MM.1S (cell line): ENCODE measurements at regions not wholly inside any gene's neighbourhood (a gene's known extent, or its start where the extent isn't known, plus 50 kb on each side); places are given as distances from the start of the nearest gene placed in this dataset.

Experiments used
- DNase-seq: peaks from one replicate; pipeline ENCODE4 v3.0.0-alpha.2; 2015
- H2AFZ ChIP-seq: fragments of 300-600 bp; sonication (generic); 2 replicates; pipeline ENCODE4 v1.6.0; 2016; ENCODE audit warnings: antibody characterized with exemption, low read length
- H3F3A ChIP-seq: fragments of 300-600 bp; sonication (generic); 2 replicates; pipeline ENCODE4 v1.6.1; 2016; ENCODE audit warnings: mild to moderate bottlenecking, antibody characterized with exemption, low read length, moderate library complexity, mixed read lengths; ENCODE audit not compliant: insufficient read depth
- H3K27ac ChIP-seq: fragments of 300-600 bp; sonication (generic); 2 replicates; pipeline ENCODE4 v1.5.1; 2016; ENCODE audit warnings: mild to moderate bottlenecking, low read length
- H3K27me3 ChIP-seq: fragments of 300-600 bp; sonication (generic); replicated peaks from 2 replicates; pipeline ENCODE4 v1.6.0; 2016; ENCODE audit warnings: low read length; ENCODE audit not compliant: insufficient read depth
- H3K36me3 ChIP-seq: fragments of 300-600 bp; sonication (generic); replicated peaks from 2 replicates; pipeline ENCODE4 v1.6.1; 2016; ENCODE audit warnings: mild to moderate bottlenecking, low read length, mixed read lengths; ENCODE audit not compliant: insufficient read depth
- H3K4me1 ChIP-seq: fragments of 300-600 bp; sonication (generic); 2 replicates; pipeline ENCODE4 v1.6.1; 2016; ENCODE audit warnings: low read length, mixed read lengths
- H3K4me2 ChIP-seq: fragments of 300-600 bp; sonication (generic); 2 replicates; pipeline ENCODE4 v1.6.0; 2016; ENCODE audit warnings: low read depth, low read length
- H3K4me3 ChIP-seq: fragments of 300-600 bp; sonication (generic); 2 replicates; pipeline ENCODE4 v1.5.1; 2016; ENCODE audit warnings: low read length, mixed read lengths
- H3K79me2 ChIP-seq: fragments of 300-600 bp; sonication (generic); 2 replicates; pipeline ENCODE4 v1.6.1; 2016; ENCODE audit warnings: mixed run types, low read length, mixed read lengths
- H3K9ac ChIP-seq: fragments of 300-600 bp; sonication (generic); 2 replicates; pipeline ENCODE4 v1.6.1; 2016; ENCODE audit warnings: low read length, mixed read lengths
- H3K9me2 ChIP-seq: fragments of 300-600 bp; sonication (generic); replicated peaks from 2 replicates; pipeline ENCODE4 v1.6.1; 2016; ENCODE audit warnings: mild to moderate bottlenecking, low read length, mixed read lengths; ENCODE audit not compliant: insufficient read depth
- H3K9me3 ChIP-seq: fragments of 300-600 bp; sonication (generic); replicated peaks from 2 replicates; pipeline ENCODE4 v1.6.1; 2016; ENCODE audit warnings: mild to moderate bottlenecking, low read length, mixed read lengths; ENCODE audit not compliant: insufficient read depth
- H4K20me1 ChIP-seq: fragments of 300-600 bp; sonication (generic); 2 replicates; pipeline ENCODE4 v1.6.1; 2016; ENCODE audit warnings: mild to moderate bottlenecking, low read length, moderate library complexity, mixed read lengths; ENCODE audit not compliant: insufficient read depth
- CTCF ChIP-seq: fragments of 300-600 bp; sonication (generic); IDR thresholded peaks from 2 replicates; pipeline ENCODE4 v1.5.1; 2016; ENCODE audit warnings: antibody characterized with exemption, low read length, mixed read lengths
- EZH2 ChIP-seq: fragments of 300-600 bp; sonication (generic); optimal IDR thresholded peaks from 2 replicates; pipeline ENCODE3; 2017; ENCODE audit warnings: low read depth, mild to moderate bottlenecking, antibody characterized with exemption, low read length, mixed read lengths
- EZH2phosphoT487 ChIP-seq: fragments of 300-600 bp; sonication (generic); IDR thresholded peaks from 2 replicates; pipeline ENCODE4 v1.6.1; 2018; ENCODE audit warnings: antibody characterized with exemption, low read length

GRCh38 chr9:108748776-108749175 lies 107.0 kb downstream of the ACTL7B start:
- Histone ChIP-seq H3F3A (no peaks in the 10 kb centered on the region), H3K4me2 (no peak overlapping the region), H4K20me1 (no peaks in the 10 kb centered on the region), H3K9ac (no peak overlapping the region), H3K4me3 (no peak overlapping the region), H3K79me2 (no peaks in the 10 kb centered on the region), H2AFZ (no peak overlapping the region), H3K9me2 (no peaks in the 10 kb centered on the region), H3K27me3 (no peaks in the 10 kb centered on the region), H3K36me3 (no peaks in the 10 kb centered on the region), H3K9me3 (no peaks in the 10 kb centered on the region), H3K27ac (no peak overlapping the region), H3K4me1 (no peaks in the 10 kb centered on the region)
- no peak for DNase-seq
- TF ChIP-seq EZH2phosphoT487 (no peak), EZH2 (no peak)

GRCh38 chr9:108746864-108747263 lies 108.9 kb downstream of the ACTL7B start:
- no peaks in the 10 kb centered on the region for H3K9me2 ChIP-seq

GRCh38 chr9:108746001-108746400 lies 109.8 kb downstream of the ACTL7B start:
- Histone ChIP-seq H4K20me1 (no peaks in the 10 kb centered on the region), H3K4me2 (no peak overlapping the region), H3K9me3 (no peaks in the 10 kb centered on the region), H3K27me3 (no peaks in the 10 kb centered on the region), H2AFZ (no peak overlapping the region), H3K36me3 (no peaks in the 10 kb centered on the region), H3K27ac (no peak overlapping the region), H3K9ac (no peak overlapping the region), H3K4me1 (no peaks in the 10 kb centered on the region), H3F3A (no peaks in the 10 kb centered on the region), H3K4me3 (no peak overlapping the region), H3K79me2 (no peaks in the 10 kb centered on the region), H3K9me2 (no peaks in the 10 kb centered on the region)
- no peak for TF ChIP-seq EZH2
- no peak for TF ChIP-seq EZH2phosphoT487
- no peak for TF ChIP-seq CTCF
- no peak for DNase-seq

More at GRCh38 chr9:108746864-108747263, 108.9 kb downstream of the ACTL7B start:
- Histone ChIP-seq H4K20me1 (no peaks in the 10 kb centered on the region), H3K27me3 (no peaks in the 10 kb centered on the region), H3F3A (no peaks in the 10 kb centered on the region), H3K9me3 (no peaks in the 10 kb centered on the region), H3K36me3 (no peaks in the 10 kb centered on the region), H3K4me3 (no peak overlapping the region), H3K27ac (no peak overlapping the region), H3K4me1 (no peaks in the 10 kb centered on the region), H3K79me2 (no peaks in the 10 kb centered on the region), H3K9ac (no peak overlapping the region), H2AFZ (no peak overlapping the region), H3K4me2 (no peak overlapping the region)
- TF ChIP-seq EZH2phosphoT487, result no peak
- TF ChIP-seq EZH2, result no peak
- TF ChIP-seq CTCF, result no peak
- no peak for DNase-seq

GRCh38 chr9:108744641-108745040 lies 111.1 kb downstream of the ACTL7B start:
- no peaks in the 10 kb centered on the region for H3K4me1 ChIP-seq
- no peak overlapping the region for H3K4me2 ChIP-seq
- no peak for TF ChIP-seq EZH2phosphoT487
- no peak for TF ChIP-seq EZH2
- TF ChIP-seq CTCF, result no peak
- H3K9ac ChIP-seq, result no peak overlapping the region
- no peaks in the 10 kb centered on the region for H3K9me3 ChIP-seq
- no peaks in the 10 kb centered on the region for H3K79me2 ChIP-seq
- no peak overlapping the region for H3K27ac ChIP-seq
- DNase-seq, result no peak
- H3K4me3 ChIP-seq, result no peak overlapping the region
- no peak overlapping the region for H2AFZ ChIP-seq
- H3K9me2 ChIP-seq, result no peaks in the 10 kb centered on the region
- H3K27me3 ChIP-seq, result no peaks in the 10 kb centered on the region
- H3F3A ChIP-seq, result no peaks in the 10 kb centered on the region
- no peaks in the 10 kb centered on the region for H3K36me3 ChIP-seq
- H4K20me1 ChIP-seq, result no peaks in the 10 kb centered on the region
